ENCODE measurements at regions not wholly inside any gene's neighbourhood (a gene's known extent, or its start where the extent isn't known, plus 50 kb on each side); places are given as distances from the start of the nearest gene placed in this dataset.
A peak's percentile ranks its signal among the peaks of the same experiment; 100 is the strongest.
"Not testable (repeated sequence)": the region's sequence is repeated elsewhere in the genome, so short reads cannot be mapped to it uniquely, and the experiment has no call there.

DNA sequence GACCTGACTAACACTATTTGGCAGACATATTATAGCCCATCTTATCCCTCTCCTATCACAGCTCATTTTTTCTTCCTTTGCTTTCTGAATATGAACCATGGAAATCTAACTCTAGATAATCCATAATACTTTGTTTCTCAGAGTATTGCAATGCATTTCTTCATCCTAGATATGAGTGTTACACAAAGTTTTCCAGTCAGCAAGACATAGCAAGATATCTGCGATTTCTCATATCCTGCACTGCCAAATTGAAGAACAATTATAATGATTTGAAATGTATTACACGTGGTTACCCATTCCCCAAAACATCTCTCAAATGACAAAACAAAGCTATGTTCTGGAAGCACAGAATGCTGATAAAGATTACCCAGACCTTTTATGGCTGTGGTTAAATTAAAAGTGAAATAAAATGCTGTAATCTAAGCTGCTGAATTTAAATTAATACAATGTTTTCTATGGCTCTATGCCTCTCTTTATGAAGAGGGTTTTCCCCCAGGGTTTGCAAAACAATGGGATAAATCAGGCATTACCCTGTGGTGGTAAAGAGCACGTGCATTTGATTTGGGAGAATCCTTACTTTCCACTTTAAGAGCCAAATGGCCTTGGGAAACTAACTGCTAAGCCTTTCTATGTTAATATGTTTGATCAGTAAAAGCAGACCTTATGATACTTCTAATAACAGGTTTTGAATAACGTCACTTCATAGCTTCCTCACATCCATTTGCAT is 1291.0 kb upstream of the CNTN5 start:
- DNase-seq: no peak

DNA sequence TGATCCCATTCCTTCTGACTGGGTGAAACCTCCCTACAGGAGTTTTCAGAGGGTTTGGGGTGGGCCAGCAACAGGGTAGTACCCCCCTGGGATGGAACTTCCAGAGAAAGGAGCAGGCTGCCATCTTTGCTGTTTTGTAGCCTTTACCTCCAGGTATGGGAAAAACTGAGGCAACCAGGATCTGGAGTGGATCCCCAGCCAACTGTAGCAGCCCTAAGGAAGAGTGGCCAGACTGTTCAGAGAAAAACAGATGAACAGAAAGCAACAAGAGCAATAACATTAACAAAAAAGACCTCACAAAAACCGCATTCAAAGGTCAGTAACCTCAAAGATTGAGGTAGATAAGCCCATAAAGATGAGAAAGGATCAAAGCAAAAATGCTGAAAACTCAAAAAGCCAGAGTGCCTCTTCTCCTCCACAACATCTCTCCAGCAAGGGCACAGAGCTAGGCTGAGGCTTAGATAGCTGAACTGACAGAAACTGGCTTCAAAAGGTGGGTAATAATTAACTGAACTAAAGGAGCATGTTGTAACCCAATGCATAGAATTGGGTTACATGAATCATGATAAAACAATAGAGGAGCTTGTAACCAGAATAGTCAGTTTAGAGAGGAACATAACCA is 1288.6 kb upstream of the CNTN5 start:
- no peak for DNase-seq

DNA sequence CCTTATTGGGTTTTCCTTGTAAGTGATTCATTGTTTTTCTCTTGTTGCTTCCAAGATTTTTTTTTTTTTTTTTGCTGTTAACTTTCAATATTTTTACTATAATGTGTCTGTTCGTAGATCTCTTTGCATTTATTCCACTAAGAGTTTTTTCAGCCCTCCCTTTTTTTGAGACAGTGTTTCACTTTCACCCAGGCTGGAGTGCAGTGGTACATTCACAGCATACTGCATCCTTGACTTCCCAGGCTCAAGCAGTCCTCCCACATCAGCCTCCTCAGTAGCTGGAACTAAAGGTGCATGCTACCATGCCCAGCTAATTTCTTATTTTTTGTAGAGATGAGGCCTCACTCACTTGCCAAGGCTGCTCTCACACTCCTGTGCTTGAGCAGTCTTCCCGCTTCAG is 1282.0 kb upstream of the CNTN5 start:
- no peak for DNase-seq

- peak; percentile 9 for DNase-seq
Observed at GRCh38 chr11:97739932-97740800, 1280.6 kb upstream of the CNTN5 start.

DNA sequence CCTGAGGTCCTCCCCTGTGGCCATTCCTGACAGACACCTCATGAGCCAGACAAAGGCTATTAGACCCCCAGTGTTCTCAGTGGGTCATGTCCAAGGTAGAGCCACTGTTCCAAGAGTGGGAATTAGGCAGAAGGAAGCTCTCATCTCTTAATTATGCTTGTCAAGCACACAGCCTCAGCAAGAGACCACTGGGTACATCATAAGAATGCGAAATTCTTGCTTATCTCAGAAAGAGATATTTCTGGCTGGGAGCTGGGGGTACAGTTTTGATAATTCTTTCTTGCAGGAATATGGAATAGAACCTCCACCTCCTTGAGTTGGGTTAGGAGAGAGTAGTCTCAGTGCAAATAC is 1280.0 kb upstream of the CNTN5 start:
- no peak for DNase-seq

- no peak for DNase-seq
Observed at GRCh38 chr11:97742717-97743116, 1278.0 kb upstream of the CNTN5 start.

DNA sequence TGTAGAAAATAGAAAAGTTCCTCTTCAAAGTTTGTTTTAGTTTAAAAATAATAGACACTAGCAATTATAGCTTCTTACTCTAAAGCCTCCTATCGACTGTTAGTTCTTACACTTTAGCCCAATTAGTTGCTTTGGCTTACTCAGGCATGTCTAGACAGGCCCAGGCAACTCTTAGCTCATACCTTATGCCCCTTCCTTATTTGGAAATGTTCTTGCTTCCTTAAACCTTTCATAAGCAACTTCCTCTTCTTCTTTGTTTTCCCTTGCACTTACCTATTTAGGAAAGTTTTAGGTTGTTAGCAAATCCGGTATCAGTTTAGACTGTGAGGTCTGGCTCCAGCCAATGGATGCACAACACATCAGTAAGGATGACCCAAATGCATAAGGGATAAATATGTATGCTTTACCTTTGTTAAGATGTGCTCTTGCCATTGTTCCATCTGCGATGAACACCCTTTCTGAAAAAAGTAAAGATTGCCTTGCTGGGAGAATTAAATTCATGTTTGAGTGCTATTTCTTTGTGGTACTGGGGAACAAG is 1277.5 kb upstream of the CNTN5 start:
- no peak for DNase-seq

- no peak for DNase-seq
Observed at GRCh38 chr11:97745515-97746050, 1275.2 kb upstream of the CNTN5 start.

- no peak for DNase-seq
Observed at GRCh38 chr11:97746818-97747217, 1273.9 kb upstream of the CNTN5 start.

DNA sequence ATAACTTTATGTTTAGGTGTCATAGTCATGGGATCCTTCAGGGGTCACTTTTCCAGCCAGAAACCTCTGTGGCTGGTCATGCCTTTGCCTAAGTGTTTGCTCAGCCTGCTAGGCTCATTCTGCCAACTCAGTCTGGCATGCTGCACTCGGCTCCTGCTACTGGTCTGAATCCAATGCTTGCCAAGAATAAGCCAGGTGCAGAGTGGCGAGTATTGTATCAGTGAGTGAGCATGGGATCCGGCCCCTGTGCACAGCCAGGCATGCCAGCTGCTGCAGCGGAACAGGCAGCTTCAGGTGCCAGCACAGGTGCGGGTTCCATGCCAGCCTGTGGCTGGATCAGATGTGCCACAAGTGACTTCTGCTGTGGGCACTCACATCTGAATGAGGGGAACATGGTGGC is 1269.3 kb upstream of the CNTN5 start:
- DNase-seq: peak; percentile 60

DNA sequence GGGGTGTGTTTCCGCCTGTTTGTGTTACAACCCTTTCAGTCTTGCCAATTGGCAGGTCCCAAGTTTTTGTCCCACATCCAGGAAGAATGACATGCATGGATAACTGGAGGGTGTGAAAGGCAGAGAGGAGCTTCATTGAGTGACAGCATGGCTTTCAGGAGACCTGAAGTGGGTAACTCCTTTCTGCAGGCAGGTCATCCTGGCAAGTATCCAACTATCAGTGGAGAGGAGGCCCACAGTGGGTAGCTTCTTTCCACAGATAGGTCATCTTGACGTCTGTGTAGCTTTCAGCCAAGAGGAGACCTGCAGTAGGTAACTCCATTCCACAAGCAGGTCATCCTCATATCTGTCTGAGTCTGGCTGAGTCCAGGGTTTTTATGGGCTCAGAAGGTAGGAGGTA is 1268.8 kb upstream of the CNTN5 start:
- DNase-seq: no peak

DNA sequence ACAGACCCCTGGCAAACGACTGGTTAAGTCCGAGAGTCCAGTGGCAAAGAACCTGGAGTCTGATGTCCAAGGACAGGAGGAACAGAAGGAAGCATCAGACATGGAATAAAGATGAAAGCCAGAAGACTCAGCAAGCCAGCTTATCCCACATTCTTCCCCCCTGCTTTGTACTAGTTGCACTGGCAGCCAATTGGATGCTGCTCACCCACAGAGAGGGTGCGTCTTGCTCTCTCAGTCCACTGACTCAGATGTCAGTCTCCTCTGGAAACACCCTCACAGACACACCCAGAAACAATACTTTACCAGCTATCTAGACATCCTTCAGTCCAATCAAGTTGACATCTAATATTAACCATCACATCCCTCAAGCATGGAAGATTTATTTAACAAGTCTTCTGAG is 1265.8 kb upstream of the CNTN5 start:
- DNase-seq: no peak

DNA sequence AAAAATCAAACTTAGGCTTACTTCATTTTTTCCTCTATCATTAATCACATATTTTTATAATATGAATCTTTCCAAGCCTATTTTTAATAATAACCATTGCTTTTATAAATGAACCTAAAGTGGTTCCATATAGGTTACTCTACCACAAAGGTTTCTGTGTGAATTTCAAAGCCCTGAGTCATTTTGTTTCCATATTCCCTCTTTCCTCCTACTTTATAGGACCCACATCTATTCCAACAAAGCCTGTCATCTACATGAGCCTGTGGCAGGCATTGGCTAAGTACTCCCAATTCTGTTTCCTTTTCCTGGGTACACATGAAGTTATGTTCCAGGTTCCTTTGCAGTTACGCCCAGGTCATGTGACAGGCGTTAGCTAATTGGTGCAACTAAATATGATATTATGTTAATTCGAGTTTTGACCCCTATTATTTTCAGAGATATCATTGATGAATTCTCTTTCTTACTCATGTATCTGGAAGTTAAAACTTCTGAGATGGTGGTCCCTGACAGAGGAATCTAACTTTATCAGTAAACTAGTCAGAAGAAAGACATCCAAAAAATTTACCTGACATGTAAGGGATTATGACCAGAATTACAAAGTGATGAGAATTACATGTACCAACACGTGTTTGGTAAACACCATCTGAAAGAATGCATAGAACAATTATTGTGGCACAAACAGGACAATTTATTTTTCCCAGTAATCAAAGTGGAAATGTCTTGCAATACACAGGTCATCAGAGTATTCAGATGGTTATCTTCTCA is 1264.0 kb upstream of the CNTN5 start:
- no peak for DNase-seq

GRCh38 chr11:97761175-97761574 is 1259.6 kb upstream of the CNTN5 start:
- no peak for DNase-seq

DNA sequence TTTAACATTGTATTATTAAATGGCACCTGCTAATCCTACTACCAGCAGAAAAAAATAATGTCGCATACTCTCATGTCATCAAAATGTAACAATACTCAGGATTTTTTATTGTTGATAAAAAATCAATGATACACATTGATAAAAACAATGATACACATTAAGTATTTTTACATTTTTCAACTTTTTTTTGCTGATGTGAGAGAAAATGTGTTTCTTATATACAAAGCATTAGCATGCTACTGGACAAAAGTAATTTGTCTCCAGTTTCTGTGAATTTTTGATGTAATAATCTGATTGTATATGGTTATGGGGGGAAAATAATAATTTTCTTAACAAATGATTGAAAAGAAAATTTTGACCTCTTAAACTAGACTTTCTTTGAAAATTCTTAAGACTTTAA is 1256.6 kb upstream of the CNTN5 start:
- DNase-seq: no peak

DNA sequence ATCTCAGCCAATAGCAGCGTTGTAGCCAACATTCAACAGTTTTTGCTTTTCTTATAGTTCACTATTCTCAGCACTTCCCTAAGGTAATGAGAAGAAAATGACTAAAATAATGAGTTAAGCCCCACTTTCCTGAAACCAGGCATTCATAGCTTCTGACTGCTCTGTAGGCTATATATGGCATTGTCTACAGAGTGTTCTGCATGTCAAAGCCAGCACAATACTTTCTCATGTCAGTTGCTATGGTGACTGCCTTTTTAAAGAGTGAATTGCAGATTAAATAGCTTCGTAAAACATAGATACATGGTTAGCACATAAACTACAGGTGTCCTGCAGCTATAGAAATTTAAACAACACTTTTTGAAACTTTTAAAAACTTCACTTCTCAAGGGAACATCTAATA is 1256.1 kb upstream of the CNTN5 start:
- DNase-seq: no peak

DNA sequence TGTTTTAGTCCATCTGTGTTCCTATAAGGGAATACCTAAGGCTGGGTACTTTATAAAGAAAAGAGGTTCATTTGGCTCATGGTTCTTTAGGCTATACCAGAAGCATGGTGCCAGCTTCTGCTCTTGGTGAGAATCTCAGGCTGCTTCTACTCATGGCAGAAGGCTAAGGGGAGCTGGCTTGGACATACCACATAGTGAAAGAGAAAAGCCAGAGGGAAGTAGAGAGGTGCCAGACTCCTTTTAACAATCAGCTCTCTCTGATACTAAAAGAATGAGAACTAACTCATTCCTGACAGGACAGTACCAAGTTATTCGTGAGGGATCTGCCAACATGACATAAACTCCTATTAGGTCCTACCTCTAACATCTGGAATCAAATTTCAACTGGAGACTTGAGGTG is 1250.2 kb upstream of the CNTN5 start:
- DNase-seq: no peak

DNA sequence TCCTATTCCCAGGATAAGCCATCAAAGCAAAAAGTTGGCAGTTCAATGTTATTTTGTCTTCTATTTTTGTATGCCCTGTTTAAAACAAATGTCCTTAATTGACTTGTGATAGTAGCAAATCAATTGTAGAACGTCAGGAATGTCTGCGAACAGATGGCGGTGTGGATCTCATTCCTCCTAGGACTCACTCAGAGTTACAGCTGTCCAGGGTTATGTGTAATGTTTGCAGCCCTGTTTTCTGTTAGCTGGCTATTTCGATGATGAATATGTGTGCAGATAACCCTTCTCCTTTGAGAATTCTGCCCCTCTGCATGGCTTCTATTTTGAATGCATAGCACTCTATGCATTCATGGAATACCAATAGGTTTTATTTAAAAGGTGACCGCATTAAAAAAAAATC is 1248.0 kb upstream of the CNTN5 start:
- DNase-seq: no peak

- not testable (repeated sequence) for DNase-seq
Observed at GRCh38 chr11:97784388-97784787, 1236.4 kb upstream of the CNTN5 start.

GRCh38 chr11:97786961-97787360 is 1233.8 kb upstream of the CNTN5 start:
- no peak for DNase-seq

DNA sequence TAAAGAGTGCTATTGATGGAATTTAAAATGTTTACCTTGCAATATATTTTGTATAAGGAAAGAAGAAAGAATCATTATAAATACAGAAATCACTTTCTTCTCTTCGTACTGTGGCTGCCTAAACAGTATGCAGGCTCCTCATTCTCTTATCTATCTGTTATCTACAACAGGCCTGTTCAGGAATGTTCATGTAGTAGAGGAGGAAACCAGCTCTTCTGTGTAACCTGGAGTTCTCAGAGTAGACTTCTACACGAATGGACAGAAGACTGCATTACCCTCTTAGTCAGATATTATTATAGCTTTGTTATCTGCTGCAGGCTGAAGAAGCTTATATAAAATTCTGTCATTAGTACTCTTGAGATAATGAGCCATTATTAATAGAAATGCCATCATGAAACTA is 1225.9 kb upstream of the CNTN5 start:
- no peak for DNase-seq

DNA sequence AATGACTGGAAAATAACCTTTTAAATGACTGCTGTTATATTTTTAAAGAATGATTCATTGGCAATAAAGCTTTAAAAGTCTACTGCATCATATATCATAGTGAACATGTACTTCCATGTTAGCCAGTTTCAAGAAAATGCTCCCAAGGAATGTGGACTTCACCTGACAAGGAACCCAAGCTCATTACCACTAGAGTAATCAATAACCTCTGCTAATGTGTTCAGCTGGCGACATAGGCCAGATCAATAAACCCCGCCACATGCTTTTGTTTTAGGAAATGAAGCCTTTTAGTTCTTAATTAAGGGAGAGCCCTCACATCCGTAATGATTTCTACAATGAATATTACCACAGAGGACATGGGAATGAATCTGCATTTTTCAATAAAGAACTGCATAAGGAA is 1219.9 kb upstream of the CNTN5 start:
- no peak for DNase-seq
